ENCODE measurements at regions not wholly inside any gene's neighbourhood (a gene's known extent, or its start where the extent isn't known, plus 50 kb on each side); places are given as distances from the start of the nearest gene placed in this dataset.

GRCh38 chr14:82387699-82388098, 854.0 kb upstream of the SEL1L start:
- no peak for TF ChIP-seq EZH2 (IDR thresholded peaks at IDR 0.05; ENCODE audit: insufficient read depth, poor library complexity, severe bottlenecking)
- TF ChIP-seq EZH2phosphoT487 (IDR thresholded peaks at IDR 0.05; ENCODE audit: insufficient read depth, low read depth), result no peak
